HG02981 (cell line): ENCODE measurements at regions not wholly inside any gene's neighbourhood (a gene's known extent, or its start where the extent isn't known, plus 50 kb on each side); places are given as distances from the start of the nearest gene placed in this dataset.
"Not testable (repeated sequence)": the region's sequence is repeated elsewhere in the genome, so short reads cannot be mapped to it uniquely, and the experiment has no call there.

Experiments
- ATAC-seq: cut with Tn5 transposase; IDR thresholded peaks from one replicate; pipeline ENCODE4 v1.9.1; 2021; ENCODE audit warnings: mild to moderate bottlenecking, moderate library complexity; ENCODE audit not compliant: unreplicated experiment

GRCh38 chr6:81373414-81373813 is 379.1 kb downstream of the TENT5A start:
- ATAC-seq, result no peak

- no peak for ATAC-seq
Observed at GRCh38 chr6:81371930-81372329, 380.6 kb downstream of the TENT5A start.

- ATAC-seq, result no peak
Observed at GRCh38 chr6:81366972-81367371, 385.5 kb downstream of the TENT5A start.

GRCh38 chr6:81362246-81362645 is 390.2 kb downstream of the TENT5A start:
- ATAC-seq, result no peak

GRCh38 chr6:81353262-81353661 is 399.2 kb downstream of the TENT5A start:
- no peak for ATAC-seq

- ATAC-seq, result not testable (repeated sequence)
Observed at GRCh38 chr6:81344026-81344425, 408.5 kb downstream of the TENT5A start.

GRCh38 chr6:81340946-81341345 is 411.5 kb downstream of the TENT5A start:
- no peak for ATAC-seq

GRCh38 chr6:81331526-81331925 is 421.0 kb downstream of the TENT5A start:
- ATAC-seq, result no peak

- ATAC-seq, result no peak
Observed at GRCh38 chr6:81328700-81329099, 423.8 kb downstream of the TENT5A start.

- no peak for ATAC-seq
Observed at GRCh38 chr6:81326881-81327561, 425.5 kb downstream of the TENT5A start.

- no peak for ATAC-seq
Observed at GRCh38 chr6:81309811-81310210, 442.7 kb downstream of the TENT5A start.

- ATAC-seq, result no peak
Observed at GRCh38 chr6:81308577-81309279, 443.8 kb downstream of the TENT5A start.

GRCh38 chr6:81307651-81308214 is 444.7 kb downstream of the TENT5A start:
- ATAC-seq, result no peak

GRCh38 chr6:81304466-81304865 is 448.0 kb downstream of the TENT5A start:
- ATAC-seq, result no peak

- ATAC-seq, result no peak
Observed at GRCh38 chr6:81300961-81301360, 451.5 kb downstream of the TENT5A start.

GRCh38 chr6:81298751-81299150 is 453.7 kb downstream of the TENT5A start:
- ATAC-seq, result no peak

GRCh38 chr6:81295310-81295709 is 457.2 kb downstream of the TENT5A start:
- no peak for ATAC-seq

GRCh38 chr6:81293896-81294295 is 458.6 kb downstream of the TENT5A start:
- ATAC-seq, result no peak

GRCh38 chr6:81289229-81289628 is 463.3 kb downstream of the TENT5A start:
- no peak for ATAC-seq

GRCh38 chr6:81265106-81265505 is 487.4 kb downstream of the TENT5A start:
- ATAC-seq, result no peak

- ATAC-seq, result no peak
Observed at GRCh38 chr6:81263531-81264168, 488.8 kb downstream of the TENT5A start.

- no peak for ATAC-seq
Observed at GRCh38 chr6:81262656-81263055, 489.8 kb downstream of the TENT5A start.
